ENCODE measurements at regions not wholly inside any gene's neighbourhood (a gene's known extent, or its start where the extent isn't known, plus 50 kb on each side); places are given as distances from the start of the nearest gene placed in this dataset.

GRCh38 chr7:113374955-113375354, 256.6 kb upstream of the SMIM30 start:
- TF ChIP-seq CTCF (conservative IDR thresholded peaks at IDR 0.05) (no peak), ZFX (IDR thresholded peaks at IDR 0.05) (no peak)

All from C4-2B (cell line).